ENCODE measurements at regions not wholly inside any gene's neighbourhood (a gene's known extent, or its start where the extent isn't known, plus 50 kb on each side); places are given as distances from the start of the nearest gene placed in this dataset.

DNA sequence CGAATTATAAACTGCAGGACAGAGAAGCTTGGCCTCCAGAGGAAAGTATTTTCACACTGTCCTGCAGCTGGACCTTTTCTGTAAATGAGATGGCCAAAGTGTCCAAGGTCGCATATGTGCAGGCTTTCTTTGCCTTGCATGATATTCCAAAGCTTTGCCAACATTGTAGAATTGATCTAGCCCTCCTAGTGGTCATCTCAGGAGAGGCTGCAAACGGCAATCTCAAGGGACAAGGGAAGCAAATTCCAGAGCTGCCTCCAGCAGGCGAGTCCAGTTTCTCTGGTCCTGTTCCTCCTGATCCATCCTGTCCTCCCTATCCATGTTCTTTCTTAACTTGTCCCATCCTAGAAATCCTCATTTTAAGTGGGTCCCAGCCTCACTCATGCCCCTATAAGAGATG, 373.4 kb upstream of the PCDH15 start:
- Histone ChIP-seq H3K79me2 (ENCODE audit: insufficient read depth, low read length) (no peaks in the 10 kb centered on the region), H3K4me3 (ENCODE audit: insufficient read depth, low read depth, low read length) (no peak overlapping the region), H3K9ac (ENCODE audit: low read length) (no peak overlapping the region), H3K9me3 (ENCODE audit: insufficient read depth, low read depth, low read length) (no peaks in the 10 kb centered on the region), H2AFZ (ENCODE audit: low read depth, low read length) (no peak overlapping the region), H3K27me3 (ENCODE audit: insufficient read depth, low read length) (no peaks in the 10 kb centered on the region), H3K4me2 (ENCODE audit: low read length) (no peak overlapping the region), H3K4me1 (ENCODE audit: insufficient read depth, low read length) (no peaks in the 10 kb centered on the region), H4K20me1 (ENCODE audit: insufficient read depth, low read length) (no peaks in the 10 kb centered on the region), H3K27ac (ENCODE audit: low read depth, low read length) (no peak overlapping the region), H3K36me3 (ENCODE audit: insufficient read depth, low read length) (no peaks in the 10 kb centered on the region)
- Mint-ChIP-seq H3K4me1 (ENCODE audit: low read depth, unreplicated experiment) (no peaks in the 10 kb centered on the region), H3K4me3 (ENCODE audit: unreplicated experiment) (no peak overlapping the region), H3K36me3 (ENCODE audit: low read depth, unreplicated experiment) (no peaks in the 10 kb centered on the region), H3K9me3 (ENCODE audit: unreplicated experiment) (no peaks in the 10 kb centered on the region), H3K27ac (ENCODE audit: unreplicated experiment) (no peak overlapping the region), H3K27me3 (ENCODE audit: low read depth, unreplicated experiment) (no peaks in the 10 kb centered on the region)
- DNase-seq (ENCODE audit: low read depth) = no peak
- FAIRE-seq = no peak
- TF ChIP-seq EZH2 (IDR thresholded peaks at IDR 0.05; ENCODE audit: insufficient read depth, low read length) (no peak), CTCF (IDR thresholded peaks at IDR 0.05; ENCODE audit: insufficient read depth, low read depth, low read length) (no peak)

DNA sequence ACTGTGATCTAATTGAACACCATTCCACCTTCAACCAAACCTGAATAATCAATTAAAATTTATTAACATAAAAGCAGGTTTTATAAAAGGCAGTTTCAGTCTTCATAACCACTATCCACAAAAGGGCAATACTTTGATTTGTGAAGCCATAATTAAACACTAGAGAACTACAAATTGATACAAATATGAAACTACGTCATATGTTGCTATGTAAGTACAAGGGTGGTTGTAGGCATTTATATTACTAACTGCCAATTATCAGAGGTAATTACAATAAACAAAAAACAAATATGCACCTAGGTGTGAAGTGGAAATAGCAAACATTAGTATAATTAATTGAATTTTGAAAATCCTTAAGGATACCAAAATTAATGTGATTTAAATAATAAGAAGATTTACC, 368.5 kb upstream of the PCDH15 start:
- Mint-ChIP-seq H3K9me3 (ENCODE audit: unreplicated experiment) (no peaks in the 10 kb centered on the region), H3K4me1 (ENCODE audit: low read depth, unreplicated experiment) (no peaks in the 10 kb centered on the region), H3K27me3 (ENCODE audit: low read depth, unreplicated experiment) (no peaks in the 10 kb centered on the region), H3K27ac (ENCODE audit: unreplicated experiment) (no peak overlapping the region), H3K4me3 (ENCODE audit: unreplicated experiment) (no peak overlapping the region), H3K36me3 (ENCODE audit: low read depth, unreplicated experiment) (no peaks in the 10 kb centered on the region)
- Histone ChIP-seq H3K9ac (ENCODE audit: low read length) (no peak overlapping the region), H3K27me3 (ENCODE audit: insufficient read depth, low read length) (no peaks in the 10 kb centered on the region), H3K4me3 (ENCODE audit: insufficient read depth, low read depth, low read length) (no peak overlapping the region), H2AFZ (ENCODE audit: low read depth, low read length) (no peak overlapping the region), H3K4me2 (ENCODE audit: low read length) (no peak overlapping the region), H3K9me3 (ENCODE audit: insufficient read depth, low read depth, low read length) (no peaks in the 10 kb centered on the region), H4K20me1 (ENCODE audit: insufficient read depth, low read length) (no peaks in the 10 kb centered on the region), H3K36me3 (ENCODE audit: insufficient read depth, low read length) (no peaks in the 10 kb centered on the region), H3K4me1 (ENCODE audit: insufficient read depth, low read length) (no peaks in the 10 kb centered on the region), H3K27ac (ENCODE audit: low read depth, low read length) (no peak overlapping the region), H3K79me2 (ENCODE audit: insufficient read depth, low read length) (no peaks in the 10 kb centered on the region)
- no peak for TF ChIP-seq EZH2 (IDR thresholded peaks at IDR 0.05; ENCODE audit: insufficient read depth, low read length)
- no peak for TF ChIP-seq CTCF (IDR thresholded peaks at IDR 0.05; ENCODE audit: insufficient read depth, low read depth, low read length)
- FAIRE-seq = no peak
- no peak for DNase-seq (ENCODE audit: low read depth)

GRCh38 chr10:55168343-55168742, 367.3 kb upstream of the PCDH15 start:
- Histone ChIP-seq H3K9me3 (ENCODE audit: insufficient read depth, low read depth, low read length) (no peaks in the 10 kb centered on the region), H3K79me2 (ENCODE audit: insufficient read depth, low read length) (no peaks in the 10 kb centered on the region), H2AFZ (ENCODE audit: low read depth, low read length) (no peak overlapping the region), H3K4me1 (ENCODE audit: insufficient read depth, low read length) (no peaks in the 10 kb centered on the region), H3K27me3 (ENCODE audit: insufficient read depth, low read length) (no peaks in the 10 kb centered on the region), H3K9ac (ENCODE audit: low read length) (no peak overlapping the region), H3K27ac (ENCODE audit: low read depth, low read length) (no peak overlapping the region), H3K4me3 (ENCODE audit: insufficient read depth, low read depth, low read length) (no peak overlapping the region), H3K36me3 (ENCODE audit: insufficient read depth, low read length) (no peaks in the 10 kb centered on the region), H3K4me2 (ENCODE audit: low read length) (no peak overlapping the region), H4K20me1 (ENCODE audit: insufficient read depth, low read length) (no peaks in the 10 kb centered on the region)
- Mint-ChIP-seq H3K4me3 (ENCODE audit: unreplicated experiment) (no peak overlapping the region), H3K36me3 (ENCODE audit: low read depth, unreplicated experiment) (no peaks in the 10 kb centered on the region), H3K4me1 (ENCODE audit: low read depth, unreplicated experiment) (no peaks in the 10 kb centered on the region), H3K27me3 (ENCODE audit: low read depth, unreplicated experiment) (no peaks in the 10 kb centered on the region), H3K9me3 (ENCODE audit: unreplicated experiment) (no peaks in the 10 kb centered on the region), H3K27ac (ENCODE audit: unreplicated experiment) (no peak overlapping the region)
- TF ChIP-seq EZH2 (IDR thresholded peaks at IDR 0.05; ENCODE audit: insufficient read depth, low read length) (no peak), CTCF (IDR thresholded peaks at IDR 0.05; ENCODE audit: insufficient read depth, low read depth, low read length) (no peak)
- DNase-seq (ENCODE audit: low read depth) (no peak), FAIRE-seq (no peak)

Measured in astrocyte (in vitro differentiated cells and primary cell).